ENCODE measurements at regions not wholly inside any gene's neighbourhood (a gene's known extent, or its start where the extent isn't known, plus 50 kb on each side); places are given as distances from the start of the nearest gene placed in this dataset.

DNA sequence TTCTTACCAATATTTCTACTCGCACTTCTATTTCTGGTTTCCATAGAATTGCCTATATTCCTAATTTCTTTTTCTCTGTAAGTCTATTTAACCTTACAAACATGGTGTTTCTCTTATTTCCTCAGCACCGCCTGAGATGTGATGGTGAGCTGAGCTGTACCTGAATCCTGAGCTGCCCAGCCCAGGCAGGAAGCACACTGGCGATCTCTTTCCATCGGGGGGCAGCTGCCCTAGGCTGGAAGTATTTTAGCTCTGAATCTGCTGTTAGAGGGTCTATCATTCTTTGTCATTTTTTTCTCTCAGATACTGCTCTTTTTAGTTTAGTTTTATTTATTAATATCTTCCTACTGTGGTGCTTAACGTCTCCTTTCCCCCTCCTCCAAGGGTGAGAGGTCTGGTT lies 173.4 kb upstream of the SLC35B3 start:
- no peak for DNase-seq (ENCODE audit: low read depth in 2 of 2)

DNA sequence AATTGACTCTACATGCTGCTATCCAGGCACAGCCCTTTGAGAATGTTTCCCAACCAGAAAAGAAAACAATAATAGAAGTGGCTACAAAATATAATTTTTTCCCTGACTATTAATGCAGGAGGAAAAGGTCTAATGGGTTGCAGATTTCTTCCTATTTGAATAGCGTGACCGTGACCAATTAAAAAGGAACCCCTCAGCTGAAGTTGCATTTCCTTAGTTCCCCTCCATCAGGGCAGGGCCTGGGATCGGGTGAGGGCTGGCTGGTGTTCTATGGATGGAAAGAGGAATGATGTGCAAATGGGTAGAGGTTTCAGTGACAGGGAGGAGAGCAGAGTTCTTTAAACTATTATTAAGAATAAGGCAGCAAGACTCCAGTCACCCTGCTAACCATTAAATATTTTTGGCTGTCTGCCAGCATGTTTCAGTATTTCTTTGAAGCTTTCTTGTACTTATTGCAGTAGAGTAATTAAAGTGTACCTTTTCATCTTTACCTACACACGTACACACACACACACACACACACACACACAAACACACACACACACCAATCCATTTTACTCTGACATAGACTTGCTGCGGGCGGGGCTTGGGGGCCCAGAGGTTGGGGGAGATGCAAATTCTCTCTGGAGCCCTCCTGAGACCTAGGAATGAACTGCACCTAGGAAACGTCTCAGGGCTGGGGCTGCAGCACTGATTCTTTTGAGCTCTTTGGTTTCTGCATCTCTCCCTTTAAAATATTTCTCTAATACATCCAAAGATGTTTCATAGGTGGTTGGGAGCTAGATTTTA lies 154.8 kb upstream of the SLC35B3 start:
- no peak for DNase-seq (ENCODE audit: low read depth in 2 of 2)

DNA sequence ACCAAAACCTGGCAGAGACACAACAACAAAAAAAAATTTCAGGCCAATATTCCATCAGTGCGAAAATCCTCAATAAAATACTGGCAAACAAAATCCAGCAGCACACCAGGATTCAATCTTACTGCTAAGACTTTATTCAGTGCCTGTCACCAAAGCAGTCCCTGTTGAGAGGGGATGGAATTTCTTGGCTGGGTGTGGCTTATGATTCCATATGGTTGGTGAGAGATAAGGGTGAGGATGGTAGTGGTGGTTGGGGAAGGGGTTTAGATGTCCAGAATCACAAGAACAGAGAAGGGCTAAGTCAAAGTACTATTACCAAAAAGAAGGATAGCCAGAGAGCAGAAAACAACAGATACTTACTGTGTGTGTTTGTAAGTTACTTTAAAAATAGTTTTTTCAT lies 152.8 kb upstream of the SLC35B3 start:
- no peak for DNase-seq (ENCODE audit: low read depth in 2 of 2)

DNA sequence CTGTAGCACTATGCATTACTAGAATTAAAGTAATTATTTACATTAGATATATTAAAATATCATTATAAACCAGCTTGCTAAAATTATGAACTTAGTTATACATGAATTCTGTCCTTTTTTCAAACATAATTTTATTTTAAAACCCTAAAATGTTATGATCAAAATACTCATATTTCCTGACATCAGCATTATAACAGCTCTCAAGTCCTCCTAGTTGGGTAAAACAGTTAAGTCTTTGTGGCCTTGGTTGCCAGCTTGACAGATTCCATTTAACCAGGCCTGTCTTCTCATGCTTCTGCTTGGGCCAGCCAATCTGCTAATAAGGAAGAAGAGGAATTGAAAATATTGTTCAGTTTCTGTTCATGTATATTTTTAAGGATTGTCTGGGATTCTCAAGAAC lies 147.9 kb upstream of the SLC35B3 start:
- no peak for DNase-seq (ENCODE audit: low read depth in 2 of 2)

DNA sequence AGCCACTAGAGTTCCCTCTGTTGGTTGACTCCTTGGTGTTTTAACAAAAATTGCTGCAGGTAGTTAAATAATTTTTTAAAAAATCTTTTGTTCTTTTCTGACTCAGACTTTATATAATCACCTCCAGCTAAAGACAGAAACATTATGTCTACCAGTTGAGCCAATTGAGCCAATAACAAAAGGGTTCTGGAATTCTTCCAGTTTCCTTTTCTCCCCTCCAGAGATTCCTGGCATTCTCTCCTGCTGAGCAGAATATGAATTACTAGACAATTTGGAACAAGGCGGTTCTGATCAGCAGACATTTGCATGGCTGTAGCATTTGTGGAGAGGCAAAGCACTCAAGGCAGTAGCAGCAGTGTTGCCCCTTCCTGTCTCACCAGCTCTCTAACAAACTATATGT lies 144.0 kb upstream of the SLC35B3 start:
- DNase-seq (ENCODE audit: low read depth in 2 of 2), result no peak

DNA sequence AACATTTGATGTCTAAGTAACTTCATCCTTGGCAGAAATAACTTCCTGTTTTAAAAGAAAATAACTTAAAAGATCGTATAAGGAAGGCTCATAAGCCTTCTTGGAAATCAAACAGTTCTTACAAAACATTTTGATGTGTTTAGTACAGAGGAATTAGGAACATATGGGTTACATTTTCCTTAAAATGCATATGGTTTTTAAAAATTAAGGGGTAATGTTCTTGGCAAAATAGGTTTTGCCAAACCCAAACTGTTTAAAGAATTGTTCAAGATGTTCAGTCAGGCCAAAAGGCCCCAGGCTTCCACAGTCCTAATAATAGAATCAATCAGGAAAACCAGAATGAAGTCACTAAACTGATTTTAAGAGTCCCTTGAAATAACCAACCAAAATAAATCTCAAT lies 142.7 kb upstream of the SLC35B3 start:
- no peak for DNase-seq (ENCODE audit: low read depth in 2 of 2)

DNA sequence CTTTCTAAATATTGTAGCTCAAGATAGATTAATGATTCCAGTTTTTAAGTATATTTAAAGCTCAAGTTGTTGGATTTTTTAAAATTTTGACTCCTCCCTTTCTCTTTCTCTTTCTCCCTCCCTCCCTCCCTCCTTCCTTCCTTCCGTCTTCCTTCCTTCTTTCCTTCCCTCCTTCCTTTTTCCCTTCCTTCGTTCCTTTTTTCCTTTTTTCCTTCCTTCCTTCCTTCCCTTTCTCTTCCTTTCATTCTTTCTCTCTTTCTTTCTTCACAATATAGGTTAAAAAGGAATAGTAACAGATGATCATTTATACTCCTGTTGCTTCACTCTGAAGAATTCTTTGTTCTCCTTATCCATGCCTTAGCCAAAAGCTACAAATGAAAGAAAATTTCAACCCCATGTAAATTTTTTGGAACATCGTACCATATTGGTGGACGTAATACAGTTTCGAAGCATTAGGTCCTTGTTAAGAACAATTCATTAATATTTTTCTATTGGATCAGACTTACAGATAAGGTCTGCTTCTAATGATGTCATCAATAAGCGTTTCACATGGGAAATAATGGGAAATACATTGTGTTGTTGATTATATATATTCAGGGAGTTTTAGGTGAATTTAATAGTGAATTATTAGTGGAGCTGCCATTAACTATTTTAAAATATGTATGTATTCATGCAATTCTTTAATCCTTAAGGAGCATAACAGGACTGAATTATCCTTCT lies 139.6 kb upstream of the SLC35B3 start:
- DNase-seq (ENCODE audit: low read depth in 2 of 2), result no peak

DNA sequence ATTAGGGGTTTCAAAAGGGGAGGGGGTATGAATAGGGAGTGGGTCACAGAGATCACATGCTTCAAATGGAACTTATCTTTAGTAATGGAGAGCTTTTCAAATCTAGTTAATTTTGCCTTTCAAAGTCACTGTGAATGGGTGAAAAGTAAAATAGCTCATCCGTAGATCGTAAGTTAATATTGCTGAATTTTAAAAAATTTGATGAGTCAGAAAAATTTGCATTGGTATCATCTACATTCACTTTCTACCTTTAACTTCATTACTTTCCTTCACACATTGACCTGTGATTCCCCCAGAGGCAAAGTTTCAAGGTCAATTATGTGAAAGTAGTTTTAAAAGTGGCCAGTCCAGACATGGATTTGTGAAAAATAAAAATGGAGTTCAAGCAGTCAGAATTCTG lies 139.0 kb upstream of the SLC35B3 start:
- no peak for DNase-seq (ENCODE audit: low read depth in 2 of 2)

DNA sequence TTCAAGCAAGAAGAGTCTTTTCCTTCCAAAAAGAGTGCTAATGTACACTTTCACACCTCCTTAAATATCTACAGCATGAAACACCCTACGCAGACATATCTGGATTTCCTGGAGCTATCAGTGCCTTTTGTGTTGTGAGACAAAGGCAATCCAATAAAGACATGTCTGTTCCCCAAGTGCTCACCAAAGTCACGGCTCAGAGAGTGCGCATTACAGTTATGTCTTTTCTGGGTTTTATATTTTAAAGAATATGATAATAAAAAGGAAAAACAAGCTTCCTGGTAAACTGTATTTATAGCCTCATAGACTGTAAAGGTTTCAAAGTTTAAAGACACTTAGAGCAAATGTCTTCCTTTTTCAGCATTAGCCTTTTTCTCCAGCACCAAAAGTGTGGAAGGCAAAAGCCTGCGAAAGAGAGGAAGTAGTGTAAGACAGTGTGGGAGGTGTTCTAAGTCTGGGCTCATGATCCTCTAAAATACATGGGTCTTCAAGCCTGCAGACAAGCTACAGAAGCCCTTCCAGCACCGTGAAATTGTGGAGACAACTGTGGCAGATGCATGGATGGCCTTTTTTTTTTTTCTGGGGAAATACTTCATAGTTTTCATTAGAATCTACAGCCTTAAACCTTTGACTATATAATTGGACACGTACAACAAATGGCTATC lies 135.0 kb upstream of the SLC35B3 start:
- no peak for DNase-seq (ENCODE audit: low read depth in 2 of 2)

DNA sequence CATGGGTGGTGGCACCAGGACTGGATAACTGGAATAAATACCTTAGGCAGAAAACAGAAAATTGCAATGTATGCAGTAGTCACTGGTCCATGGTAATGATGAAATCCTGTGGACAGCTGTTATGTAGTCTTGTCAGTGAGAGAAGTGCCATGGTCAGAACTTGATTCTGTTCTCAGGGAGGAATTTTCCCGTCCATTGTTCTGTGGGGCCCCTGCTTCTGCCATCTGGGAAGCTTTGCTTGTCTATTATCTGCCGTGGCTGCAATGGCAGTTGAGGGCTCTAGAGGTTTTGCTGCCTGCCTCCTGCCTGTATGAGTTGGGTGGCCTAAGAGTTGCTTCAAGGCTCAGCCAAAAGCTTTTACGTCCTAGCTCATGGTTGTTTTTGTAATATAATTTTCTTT lies 126.8 kb upstream of the SLC35B3 start:
- DNase-seq (ENCODE audit: low read depth in 2 of 2), result no peak

DNA sequence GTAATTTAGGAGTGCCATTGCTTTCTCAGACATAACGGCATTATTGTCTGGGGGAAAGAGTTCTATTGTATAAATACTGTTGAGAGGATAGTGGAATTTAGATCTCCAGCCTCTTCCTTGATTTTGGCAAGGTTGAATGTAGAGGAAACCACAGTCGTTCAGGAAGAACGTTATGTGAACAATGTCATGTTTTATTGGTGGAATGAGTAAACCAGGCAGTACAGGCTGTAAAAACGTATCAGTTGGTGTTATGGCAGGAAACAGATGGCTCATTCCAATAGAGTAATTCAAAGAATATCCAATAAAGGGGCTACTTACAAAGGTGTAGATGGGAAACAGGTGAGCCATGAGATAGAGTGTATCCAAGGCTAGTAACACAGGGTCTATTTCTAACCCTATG lies 123.6 kb upstream of the SLC35B3 start:
- DNase-seq (ENCODE audit: low read depth in 2 of 2), result no peak

DNA sequence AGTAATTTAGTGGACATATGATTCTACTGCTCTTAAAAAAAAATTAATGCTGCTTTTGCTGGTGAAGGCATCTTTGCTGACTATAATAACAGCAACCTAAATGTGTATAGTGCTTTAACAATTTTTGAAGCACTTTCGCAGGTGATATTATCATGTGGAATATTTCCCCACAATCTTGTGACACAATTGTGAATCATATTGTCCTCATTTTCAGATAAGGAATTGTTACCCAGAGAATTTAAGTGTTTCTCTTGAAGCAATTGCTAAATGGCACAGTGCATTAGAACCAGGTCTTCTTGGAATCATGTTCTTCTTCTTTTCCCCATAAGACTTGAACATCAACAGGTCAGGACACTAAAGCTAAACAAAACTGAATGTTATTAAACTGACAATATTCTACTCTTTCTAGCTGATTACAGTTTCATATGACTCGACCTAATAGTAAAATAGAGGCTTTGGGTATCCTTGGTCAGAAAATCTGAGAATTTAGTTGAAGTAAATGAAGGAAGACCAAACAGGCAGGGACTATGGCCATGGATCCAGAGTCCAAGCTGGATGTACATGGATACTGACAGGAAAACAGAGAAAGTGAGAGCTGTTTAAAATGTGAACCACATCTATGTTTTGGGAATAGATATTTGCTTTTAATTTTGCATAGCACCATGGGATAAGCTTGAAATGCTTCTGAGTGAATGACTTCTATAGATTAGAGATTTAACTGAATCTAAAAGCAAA lies 121.8 kb upstream of the SLC35B3 start:
- DNase-seq (ENCODE audit: low read depth in 2 of 2), result no peak

DNA sequence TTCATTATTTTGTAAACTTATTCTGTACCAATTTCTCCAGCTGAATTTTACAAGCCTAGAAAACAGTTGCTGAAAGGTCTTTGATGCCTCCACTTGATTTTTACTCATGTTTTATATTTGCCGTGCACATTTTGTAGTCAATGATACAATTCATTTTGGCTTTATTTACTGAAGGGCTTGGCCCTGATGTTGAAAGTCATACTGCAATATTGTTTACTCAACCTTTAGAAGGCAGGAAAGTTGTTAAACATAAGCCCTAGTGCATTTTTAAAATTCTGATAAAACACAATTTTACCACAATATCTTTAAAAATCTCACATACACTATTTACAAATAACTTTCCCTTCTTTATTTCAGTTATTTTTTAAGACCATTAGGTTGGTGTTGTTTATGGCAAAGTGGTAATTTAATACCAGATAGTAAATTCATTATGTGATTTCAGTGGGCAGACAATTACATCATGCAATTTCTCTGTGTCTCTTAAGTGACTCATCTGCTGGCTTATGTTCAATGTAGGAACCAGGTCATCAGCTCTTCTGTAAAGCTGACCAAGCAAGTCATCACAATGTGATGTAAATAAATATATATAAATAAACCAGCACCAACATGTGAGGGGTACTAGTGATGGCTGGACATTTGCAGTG lies 121.1 kb upstream of the SLC35B3 start:
- DNase-seq (ENCODE audit: low read depth in 2 of 2), result no peak

DNA sequence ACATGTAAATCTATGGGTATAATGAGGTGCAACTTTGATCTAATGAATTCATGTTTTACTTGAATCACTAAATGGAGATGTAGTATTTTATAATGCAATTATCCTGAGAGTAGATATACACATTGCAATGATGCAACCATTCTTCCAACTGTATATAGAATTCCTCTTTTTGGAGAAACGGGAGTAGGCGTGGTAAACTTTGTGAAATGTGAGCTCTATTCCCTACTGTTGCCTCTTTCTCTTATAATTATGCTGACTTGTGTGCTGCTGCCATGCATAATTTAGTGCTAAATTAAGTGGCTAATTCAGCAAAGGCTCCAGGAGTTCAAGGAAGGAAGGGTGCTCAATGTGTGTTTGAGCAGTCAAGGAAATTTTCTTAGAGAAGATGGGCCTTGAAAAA lies 116.6 kb upstream of the SLC35B3 start:
- DNase-seq (ENCODE audit: low read depth in 2 of 2), result no peak

DNA sequence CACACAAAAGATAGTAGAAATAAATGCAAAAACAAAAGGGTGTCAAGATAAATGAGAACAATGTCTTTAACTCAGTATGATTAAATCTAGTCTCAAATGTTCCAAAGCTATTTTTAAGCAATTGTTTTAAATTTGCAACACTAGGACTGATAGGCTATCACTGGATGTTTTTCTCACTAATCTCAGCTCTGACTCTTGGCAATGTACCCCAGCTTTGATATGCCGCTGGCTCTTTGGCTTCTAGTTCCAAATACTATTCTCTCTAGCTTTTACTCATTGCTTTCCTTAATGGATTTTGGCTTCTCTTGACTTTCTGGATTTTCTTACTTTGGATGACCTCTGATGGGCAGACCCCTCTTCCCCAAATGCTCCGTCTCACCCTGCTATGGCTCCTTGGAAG lies 116.0 kb upstream of the SLC35B3 start:
- no peak for DNase-seq (ENCODE audit: low read depth in 2 of 2)

DNA sequence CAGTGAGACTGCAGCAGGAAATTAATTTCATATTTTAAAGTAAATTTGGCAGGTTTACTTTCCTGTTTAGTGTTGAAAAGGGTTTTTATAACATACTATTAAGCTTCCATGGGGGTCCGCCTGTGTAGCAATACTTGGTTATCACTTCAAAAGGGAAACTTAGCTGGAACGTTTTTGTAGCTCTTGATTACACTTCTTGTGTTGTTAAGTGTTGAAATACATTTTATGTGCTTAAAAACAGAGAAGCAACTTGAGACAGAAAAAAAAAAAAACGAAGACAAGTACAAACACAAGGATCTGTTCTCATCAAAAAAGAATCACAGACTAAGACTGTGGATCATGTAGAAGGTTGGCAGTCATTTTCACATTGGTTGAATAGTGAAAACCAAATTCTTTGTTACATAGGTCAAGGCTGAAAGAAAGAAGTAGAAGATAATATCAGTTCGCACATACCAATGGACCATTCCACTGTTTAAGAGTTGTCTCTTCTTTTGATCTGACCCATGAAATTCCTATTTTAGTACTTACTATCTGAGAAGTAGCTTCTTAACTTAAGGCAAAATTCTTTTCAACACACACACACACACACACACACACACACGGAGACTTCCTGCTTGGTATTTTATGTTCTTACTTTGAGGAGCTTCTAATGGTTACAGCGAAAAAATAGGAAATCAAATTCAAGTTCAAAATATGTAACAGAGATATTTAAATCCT lies 113.9 kb upstream of the SLC35B3 start:
- DNase-seq (ENCODE audit: low read depth in 2 of 2), result no peak

DNA sequence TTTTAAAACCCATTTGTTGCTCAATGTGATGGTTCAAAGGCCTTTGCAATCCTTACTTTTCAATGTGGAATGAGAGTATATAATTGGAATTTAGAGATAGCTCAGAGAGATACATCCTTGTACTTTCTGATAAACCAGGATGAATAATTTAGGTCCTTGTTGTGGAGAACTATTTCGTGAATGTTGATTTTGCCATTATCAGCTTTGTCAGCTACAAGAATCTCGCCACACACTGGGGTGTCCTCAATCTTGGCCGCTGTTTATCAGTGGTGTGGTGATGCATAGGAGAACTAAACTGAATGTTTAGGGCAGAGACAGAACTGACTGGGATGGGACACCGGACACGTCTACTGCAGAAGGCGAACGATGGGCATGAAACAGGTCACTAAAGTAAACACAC lies 111.2 kb upstream of the SLC35B3 start:
- no peak for DNase-seq (ENCODE audit: low read depth in 2 of 2)

DNA sequence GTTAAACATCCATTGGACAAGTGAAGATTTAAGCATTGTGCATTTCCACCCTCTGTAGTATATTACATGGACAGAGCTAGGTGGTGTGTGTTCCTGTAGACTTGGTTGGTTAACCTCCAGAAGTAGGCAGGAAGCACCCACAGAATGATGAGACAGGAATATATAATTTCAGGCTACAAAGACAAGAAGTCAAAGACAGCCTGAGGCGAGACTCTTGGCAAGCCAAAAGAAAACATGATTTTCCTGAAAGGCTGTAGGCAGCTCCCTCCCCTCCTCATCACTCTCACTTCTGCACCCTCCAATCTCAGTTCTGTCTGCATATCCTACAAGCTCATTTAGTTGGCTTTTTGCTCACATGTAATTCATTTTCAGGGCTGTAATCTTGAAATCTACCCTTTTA lies 110.0 kb upstream of the SLC35B3 start:
- no peak for DNase-seq (ENCODE audit: low read depth in 2 of 2)

DNA sequence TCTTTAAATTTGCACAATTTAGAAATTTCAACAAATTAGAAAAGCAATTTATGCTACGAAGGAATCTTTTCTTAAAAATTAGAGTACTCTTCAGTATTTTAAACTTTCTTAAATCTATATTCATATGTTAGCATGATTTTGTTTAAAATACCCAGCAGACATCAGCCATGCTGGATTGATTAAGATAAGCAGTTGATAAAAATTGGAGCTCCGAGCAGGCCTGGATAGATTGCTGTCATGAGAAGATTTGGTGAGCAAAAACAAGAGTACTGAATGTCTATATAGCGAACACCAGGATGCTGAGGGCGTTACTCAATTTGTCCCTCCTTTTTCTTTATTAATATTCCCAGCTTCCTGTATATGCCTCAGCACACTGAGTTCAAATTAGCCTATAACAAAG lies 108.4 kb upstream of the SLC35B3 start:
- no peak for DNase-seq (ENCODE audit: low read depth in 2 of 2)

DNA sequence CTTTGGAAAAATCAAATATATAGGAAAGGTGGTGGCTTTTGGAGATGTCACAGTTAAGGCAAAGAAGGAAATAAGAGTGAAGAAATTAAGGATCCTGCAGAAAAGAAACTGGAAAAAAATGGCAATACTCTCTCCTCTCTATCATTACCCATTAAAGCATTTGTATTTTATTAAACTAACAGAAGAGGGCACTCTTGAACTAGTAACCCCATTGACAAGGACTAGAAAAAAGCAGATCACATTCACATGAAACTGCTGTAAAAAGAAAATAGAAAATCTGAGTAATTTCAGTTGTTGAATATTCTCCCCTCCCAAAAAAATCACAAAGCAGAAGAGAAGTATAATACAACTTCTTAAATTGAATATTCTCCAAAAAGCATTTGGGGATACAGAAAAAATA lies 104.1 kb upstream of the SLC35B3 start:
- no peak for DNase-seq (ENCODE audit: low read depth in 2 of 2)

DNA sequence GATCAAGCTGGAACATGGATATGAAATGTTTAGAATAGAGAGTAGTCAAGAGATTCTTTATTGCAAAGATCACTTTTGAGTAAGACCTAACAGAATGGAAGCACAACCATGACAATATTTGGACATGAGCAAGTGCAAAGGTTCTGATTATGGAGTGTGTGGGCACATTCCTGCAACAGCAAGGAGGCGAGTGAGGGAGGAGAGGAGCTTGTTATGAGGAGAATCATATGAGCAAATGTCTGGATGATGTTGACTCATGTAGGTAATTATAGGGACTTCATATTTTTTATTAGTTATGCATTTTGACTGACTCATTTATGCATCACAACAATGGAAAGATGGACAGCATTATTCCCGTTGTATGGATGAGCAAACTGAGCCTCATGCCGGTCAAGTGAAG lies 100.8 kb upstream of the SLC35B3 start:
- no peak for DNase-seq (ENCODE audit: low read depth in 2 of 2)

All from activated CD4-positive, alpha-beta T cell treated with anti-CD3 and anti-CD28 coated beads for 24 hours (primary cell).